MCF 10A (cell line): ENCODE measurements at regions not wholly inside any gene's neighbourhood (a gene's known extent, or its start where the extent isn't known, plus 50 kb on each side); places are given as distances from the start of the nearest gene placed in this dataset.

Experiments
- BruUV-seq: library from RNA; stranded (reverse); fragments of 400-500 nt; replicated peaks from 2 replicates; lab custom pipeline; 2021; lab: Mats Ljungman, UMichigan
- CTCF ChIA-PET: fragments of 300-600 bp; sonication (Branson Sonifier 250); formaldehyde crosslinking; extraction: SDS; loops from one replicate; lab custom pipeline; 2021; ENCODE audit warnings: antibody characterized with exemption, inconsistent platforms; lab: Yijun Ruan, JAX
- POLR2A ChIA-PET: fragments of 300-600, 350-650 bp; sonication (Branson Sonifier 250); formaldehyde crosslinking; extraction: SDS; loops from one replicate; lab custom pipeline; 2020; ENCODE audit warnings: antibody characterized with exemption, inconsistent platforms; lab: Yijun Ruan, JAX
- DNase-seq: peaks from one replicate; pipeline ENCODE4 v3.0.0-alpha.2; 2018; ENCODE audit not compliant: unreplicated experiment
- H3K27ac Mint-ChIP-seq: one replicate; pipeline ENCODE4 v1.8.0; 2022; ENCODE audit warnings: mild to moderate bottlenecking, low read depth, mixed read lengths; ENCODE audit not compliant: unreplicated experiment
- H3K27me3 Mint-ChIP-seq: one replicate; pipeline ENCODE4 v1.8.0; 2022; ENCODE audit warnings: mixed read lengths; ENCODE audit not compliant: insufficient read depth, unreplicated experiment
- H3K36me3 Mint-ChIP-seq: one replicate; pipeline ENCODE4 v1.8.0; 2022; ENCODE audit warnings: mild to moderate bottlenecking, moderate library complexity, mixed read lengths; ENCODE audit not compliant: insufficient read depth, unreplicated experiment
- H3K4me1 Mint-ChIP-seq: one replicate; pipeline ENCODE4 v1.8.0; 2022; ENCODE audit warnings: mixed read lengths; ENCODE audit not compliant: insufficient read depth, unreplicated experiment
- H3K4me3 Mint-ChIP-seq: one replicate; pipeline ENCODE4 v1.8.0; 2022; ENCODE audit warnings: mild to moderate bottlenecking, moderate library complexity, mixed read lengths; ENCODE audit not compliant: unreplicated experiment
- H3K9me3 Mint-ChIP-seq: one replicate; pipeline ENCODE4 v1.8.0; 2022; ENCODE audit warnings: mixed read lengths; ENCODE audit not compliant: unreplicated experiment
- CTCF ChIP-seq: fragments of 200-600 bp; IDR thresholded peaks from one replicate; pipeline ENCODE4 v1.8.0; 2022; ENCODE audit warnings: antibody characterized with exemption, mild to moderate bottlenecking; ENCODE audit not compliant: unreplicated experiment
- intact Hi-C: fragments of 100-400 bp; cut with micrococcal nuclease; formaldehyde crosslinking; loops from 2 replicates; pipeline ENCODE4 v1.14.1; 2022

GRCh38 chr14:78075033-78075432 lies 95.1 kb upstream of the NRXN3 start:
- ChIA-PET CTCF (interaction anchor here (0.5 to 0.8 kb wide), 3 partner anchors 12 to 204 kb away, joined by 3 read pairs; no protein-coding TSS in a partner anchor), POLR2A (no interaction called here)
- Mint-ChIP-seq H3K4me3 (no peak overlapping the region), H3K36me3 (no peaks in the 10 kb centered on the region), H3K4me1 (no peaks in the 10 kb centered on the region), H3K27me3 (peaks cover 8% of the 10 kb centered on the region), H3K27ac (no peak overlapping the region), H3K9me3 (no peaks in the 10 kb centered on the region)
- no peak for DNase-seq
- intact Hi-C loops, result no loop called here
- BruUV-seq, result no TSS peak
- no peak for TF ChIP-seq CTCF

- Mint-ChIP-seq H3K4me1 (no peaks in the 10 kb centered on the region), H3K4me3 (no peak overlapping the region), H3K27me3 (peaks cover 3% of the 10 kb centered on the region), H3K27ac (no peak overlapping the region), H3K9me3 (no peaks in the 10 kb centered on the region), H3K36me3 (no peaks in the 10 kb centered on the region)
- no peak for TF ChIP-seq CTCF
- ChIA-PET CTCF (interaction anchor here (0.5 to 0.8 kb wide), 3 partner anchors 18 to 300 kb away, joined by 3 read pairs; no protein-coding TSS in a partner anchor), POLR2A (no interaction called here)
- DNase-seq, result no peak
- BruUV-seq, result no TSS peak
- intact Hi-C loops, result no loop called here
These were observed 94.5 kb upstream of the NRXN3 start for GRCh38 chr14:78075555-78076277.

GRCh38 chr14:78081245-78081644 lies 88.9 kb upstream of the NRXN3 start:
- no TSS peak for BruUV-seq
- no peak for TF ChIP-seq CTCF
- H3K27me3 Mint-ChIP-seq, result peaks cover 46% of the 10 kb centered on the region
- CTCF ChIA-PET, result no interaction called here
- no peaks in the 10 kb centered on the region for H3K4me1 Mint-ChIP-seq
- no peaks in the 10 kb centered on the region for H3K36me3 Mint-ChIP-seq
- H3K9me3 Mint-ChIP-seq, result no peaks in the 10 kb centered on the region
- H3K4me3 Mint-ChIP-seq, result no peak overlapping the region
- DNase-seq, result no peak
- H3K27ac Mint-ChIP-seq, result no peak overlapping the region
- intact Hi-C loops, result no loop called here
- POLR2A ChIA-PET, result no interaction called here

GRCh38 chr14:78083837-78084236 lies 86.3 kb upstream of the NRXN3 start:
- CTCF ChIA-PET, result interaction anchor here (0.6 kb wide), 2 partner anchors 10 to 769 kb away, joined by 3 to 4 read pairs; no protein-coding TSS in a partner anchor
- peaks cover 60% of the 10 kb centered on the region for H3K27me3 Mint-ChIP-seq
- H3K4me1 Mint-ChIP-seq, result no peaks in the 10 kb centered on the region
- no peak overlapping the region for H3K27ac Mint-ChIP-seq
- intact Hi-C loops, result no loop called here
- TF ChIP-seq CTCF, result no peak
- POLR2A ChIA-PET, result no interaction called here
- no peaks in the 10 kb centered on the region for H3K36me3 Mint-ChIP-seq
- H3K4me3 Mint-ChIP-seq, result no peak overlapping the region
- no peaks in the 10 kb centered on the region for H3K9me3 Mint-ChIP-seq
- no peak for DNase-seq
- BruUV-seq, result no TSS peak
